GM23338 (cell line): ENCODE measurements at regions not wholly inside any gene's neighbourhood (a gene's known extent, or its start where the extent isn't known, plus 50 kb on each side); places are given as distances from the start of the nearest gene placed in this dataset.

Source experiments
- ATAC-seq: fragments of 200-7000 bp; cut with Tn5 transposase; 3 replicates; pipeline ENCODE4 v1.9.1; 2020
- DNase-seq: peaks from one replicate; pipeline ENCODE4 v3.0.0-alpha.2; 2015; ENCODE audit warnings: low spot score
- H2AFZ ChIP-seq: fragments of 200-600 bp; sonication (generic); 2 replicates; pipeline ENCODE4 v1.8.0; 2016; ENCODE audit warnings: antibody characterized with exemption, mild to moderate bottlenecking, moderate library complexity
- H3F3A ChIP-seq: fragments of 200-600 bp; sonication (generic); replicated peaks from 2 replicates; pipeline ENCODE4 v1.8.0; 2017; ENCODE audit warnings: antibody characterized with exemption, mixed run types, low read depth
- H3K27ac ChIP-seq: fragments of 200-600 bp; sonication (generic); 2 replicates; pipeline ENCODE4 v1.6.1; 2016; ENCODE audit warnings: low read depth
- H3K27me3 ChIP-seq: fragments of 200-600 bp; sonication (generic); 2 replicates; pipeline ENCODE4 v1.8.0; 2016; ENCODE audit warnings: mild to moderate bottlenecking, mixed run types, moderate library complexity; ENCODE audit not compliant: insufficient read depth
- H3K36me3 ChIP-seq: fragments of 200-600 bp; sonication (generic); 2 replicates; pipeline ENCODE4 v1.8.0; 2016; ENCODE audit warnings: mild to moderate bottlenecking; ENCODE audit not compliant: insufficient read depth
- H3K4me1 ChIP-seq: fragments of 200-600 bp; sonication (generic); 2 replicates; pipeline ENCODE4 v1.8.0; 2016; ENCODE audit warnings: mild to moderate bottlenecking, moderate library complexity; ENCODE audit not compliant: insufficient read depth
- H3K4me2 ChIP-seq: fragments of 200-600 bp; sonication (generic); 2 replicates; pipeline ENCODE4 v1.7.1; 2017; ENCODE audit warnings: mixed run types
- H3K4me3 ChIP-seq: fragments of 200-600 bp; sonication (generic); 2 replicates; pipeline ENCODE4 v1.6.1; 2016; ENCODE audit warnings: mixed run types
- H3K79me2 ChIP-seq: fragments of 200-600 bp; sonication (generic); replicated peaks from 2 replicates; pipeline ENCODE4 v1.8.0; 2017; ENCODE audit warnings: mild to moderate bottlenecking; ENCODE audit not compliant: insufficient read depth
- H3K9me2 ChIP-seq: fragments of 200-600 bp; sonication (generic); 2 replicates; pipeline ENCODE4 v1.8.0; 2017; ENCODE audit not compliant: insufficient read depth
- H4K20me1 ChIP-seq: fragments of 200-600 bp; sonication (generic); replicated peaks from 2 replicates; pipeline ENCODE4 v1.8.0; 2017; ENCODE audit warnings: mild to moderate bottlenecking; ENCODE audit not compliant: insufficient read depth
- H3K27ac Mint-ChIP-seq: 2 replicates; pipeline ENCODE4 v1.8.0; 2020; ENCODE audit warnings: inconsistent platforms, mild to moderate bottlenecking, moderate library complexity, mixed read lengths
- H3K27me3 Mint-ChIP-seq: 3 replicates; pipeline ENCODE4 v1.8.0; 2022; ENCODE audit warnings: low read depth, mild to moderate bottlenecking, moderate library complexity, mixed read lengths, inconsistent platforms; ENCODE audit not compliant: insufficient read depth, poor library complexity
- H3K36me3 Mint-ChIP-seq: 3 replicates; pipeline ENCODE4 v1.8.0; 2021; ENCODE audit warnings: low read depth, mild to moderate bottlenecking, inconsistent platforms, moderate library complexity, mixed read lengths
- H3K4me1 Mint-ChIP-seq: 3 replicates; pipeline ENCODE4 v1.8.0; 2020; ENCODE audit warnings: mild to moderate bottlenecking, inconsistent platforms, mixed read lengths
- H3K4me3 Mint-ChIP-seq: 3 replicates; pipeline ENCODE4 v1.8.0; 2021; ENCODE audit warnings: moderate library complexity, mild to moderate bottlenecking, inconsistent platforms, mixed read lengths
- H3K9me3 Mint-ChIP-seq: 3 replicates; pipeline ENCODE4 v1.8.0; 2020; ENCODE audit warnings: moderate library complexity, mild to moderate bottlenecking, inconsistent platforms, mixed read lengths
- CTCF ChIP-seq, 2 experiments: fragments of 200-600 bp in 1 of 2; sonication (generic) in 1 of 2; conservative IDR thresholded peaks; 2 replicates each; pipeline versions ENCODE4 v1.5.1 to v1.6.1; 2016 to 2017; ENCODE audit warnings: antibody characterized with exemption in 2 of 2, low read depth in 2 of 2, mild to moderate bottlenecking in 2 of 2, moderate library complexity in 1 of 2
- EZH2 ChIP-seq: fragments of 200-600 bp; sonication (generic); IDR thresholded peaks from one replicate; pipeline ENCODE4 v1.8.0; 2017; ENCODE audit warnings: antibody characterized with exemption, mild to moderate bottlenecking, low read depth; ENCODE audit not compliant: unreplicated experiment
- JUNB ChIP-seq: IDR thresholded peaks from one replicate; pipeline ENCODE4 v1.6.1; 2016; ENCODE audit warnings: antibody characterized with exemption; ENCODE audit not compliant: unreplicated experiment
- POLR2AphosphoS5 ChIP-seq: IDR thresholded peaks from 2 replicates; pipeline ENCODE4 v1.6.1; 2016; ENCODE audit warnings: antibody characterized with exemption, low read depth
- REST ChIP-seq: IDR thresholded peaks from one replicate; pipeline ENCODE4 v1.6.1; 2018; ENCODE audit warnings: antibody characterized with exemption; ENCODE audit not compliant: unreplicated experiment
- ZNF462 ChIP-seq: fragments of 250-450 bp; sonication (Bioruptor Pico); IDR thresholded peaks from 2 replicates; pipeline ENCODE4 v1.5.0; 2020; ENCODE audit warnings: mild to moderate bottlenecking, moderate library complexity

GRCh38 chr4:163852246-163852645 lies 357.8 kb downstream of the TMA16 start (continued):
- no peak for TF ChIP-seq CTCF (conservative IDR thresholded peaks at IDR 0.05; ENCODE audit: low read depth in 2 of 2)

- H2AFZ ChIP-seq, result no peak overlapping the region
- no peaks in the 10 kb centered on the region for H3K36me3 ChIP-seq
- ATAC-seq (no peak), DNase-seq (no peak)
- H4K20me1 ChIP-seq, result no peaks in the 10 kb centered on the region
- H3K36me3 Mint-ChIP-seq, result no peaks in the 10 kb centered on the region
- H3K27me3 ChIP-seq, result no peaks in the 10 kb centered on the region
- H3K4me3 ChIP-seq, result no peak overlapping the region
- H3K79me2 ChIP-seq, result no peaks in the 10 kb centered on the region
- no peaks in the 10 kb centered on the region for H3K9me2 ChIP-seq
- peaks cover 20% of the 10 kb centered on the region; the same call in 1 of the 2 replicates for H3K4me1 ChIP-seq
- H3K9me3 Mint-ChIP-seq, result no peaks in the 10 kb centered on the region; the same call in 2 of the 3 replicates
- peaks cover 9% of the 10 kb centered on the region; the same call in 2 of the 3 replicates for H3K4me1 Mint-ChIP-seq
- no peak overlapping the region for H3K27ac Mint-ChIP-seq
- H3K27ac ChIP-seq, result no peak overlapping the region
- H3K27me3 Mint-ChIP-seq, result no peaks in the 10 kb centered on the region
- TF ChIP-seq ZNF462 (CRISPR knock-in tag), result no peak
- TF ChIP-seq EZH2, result no peak
- TF ChIP-seq REST, result no peak
- no peak for TF ChIP-seq POLR2AphosphoS5
- TF ChIP-seq JUNB, result no peak
- no peak overlapping the region for H3K4me3 Mint-ChIP-seq
- H3K4me2 ChIP-seq, result no peak overlapping the region
- H3F3A ChIP-seq, result no peaks in the 10 kb centered on the region
Observed at GRCh38 chr4:163857903-163858302, 363.4 kb downstream of the TMA16 start.
